Fibroblast of lung (primary cell): ENCODE measurements at regions not wholly inside any gene's neighbourhood (a gene's known extent, or its start where the extent isn't known, plus 50 kb on each side); places are given as distances from the start of the nearest gene placed in this dataset.

Experiments used
- CTCF ChIP-seq, 2 donors: IDR thresholded peaks in 1 of 2; conservative IDR thresholded peaks in 1 of 2; 1 replicate in 1 of 2; 2 replicates in 1 of 2; pipeline ENCODE4 v1.5.1; 2011 to 2012; ENCODE audit warnings: low read length in 2 of 2, control low read depth in 1 of 2, inconsistent platforms in 1 of 2, low read depth in 1 of 2, mild to moderate bottlenecking in 1 of 2
- EZH2 ChIP-seq: IDR thresholded peaks from 2 replicates; pipeline ENCODE4 v1.5.1; 2012; ENCODE audit warnings: low read length, control low read depth, mild to moderate bottlenecking; ENCODE audit errors: missing control alignments

- TF ChIP-seq CTCF (conservative IDR thresholded peaks at IDR 0.05 in 1 of 2, IDR thresholded peaks at IDR 0.05 in 1 of 2; ENCODE audit: low read depth in 1 of 2, low read length in 2 of 2): no peak
- TF ChIP-seq EZH2: no peak
These were observed 59.4 kb upstream of the CITED2 start for GRCh38 chr6:139433631-139434419.
